ENCODE measurements at regions not wholly inside any gene's neighbourhood (a gene's known extent, or its start where the extent isn't known, plus 50 kb on each side); places are given as distances from the start of the nearest gene placed in this dataset.
"Not testable (repeated sequence)": the region's sequence is repeated elsewhere in the genome, so short reads cannot be mapped to it uniquely, and the experiment has no call there.

DNA sequence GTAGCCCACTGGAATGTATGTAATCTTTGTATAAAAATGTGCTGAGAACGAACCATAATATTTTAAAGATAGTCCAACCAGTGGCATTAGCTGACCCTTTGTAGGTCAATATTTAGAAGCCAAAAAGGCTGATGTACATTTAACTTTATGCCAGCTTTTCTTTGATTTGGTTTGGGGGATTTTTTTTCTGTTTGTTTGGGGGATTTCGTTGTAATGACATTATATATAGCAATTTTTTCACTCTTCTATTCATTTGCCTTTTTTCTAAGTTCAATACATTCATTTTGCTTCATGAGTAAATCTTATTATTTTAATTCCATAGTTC lies 382.0 kb upstream of the NOCT start:
- Mint-ChIP-seq H3K27ac (no peak overlapping the region), H3K4me3 (no peak overlapping the region), H3K27me3 (no peaks in the 10 kb centered on the region), H3K9me3 (no peaks in the 10 kb centered on the region), H3K4me1 (no peaks in the 10 kb centered on the region), H3K36me3 (no peaks in the 10 kb centered on the region)
- no peak for ATAC-seq

DNA sequence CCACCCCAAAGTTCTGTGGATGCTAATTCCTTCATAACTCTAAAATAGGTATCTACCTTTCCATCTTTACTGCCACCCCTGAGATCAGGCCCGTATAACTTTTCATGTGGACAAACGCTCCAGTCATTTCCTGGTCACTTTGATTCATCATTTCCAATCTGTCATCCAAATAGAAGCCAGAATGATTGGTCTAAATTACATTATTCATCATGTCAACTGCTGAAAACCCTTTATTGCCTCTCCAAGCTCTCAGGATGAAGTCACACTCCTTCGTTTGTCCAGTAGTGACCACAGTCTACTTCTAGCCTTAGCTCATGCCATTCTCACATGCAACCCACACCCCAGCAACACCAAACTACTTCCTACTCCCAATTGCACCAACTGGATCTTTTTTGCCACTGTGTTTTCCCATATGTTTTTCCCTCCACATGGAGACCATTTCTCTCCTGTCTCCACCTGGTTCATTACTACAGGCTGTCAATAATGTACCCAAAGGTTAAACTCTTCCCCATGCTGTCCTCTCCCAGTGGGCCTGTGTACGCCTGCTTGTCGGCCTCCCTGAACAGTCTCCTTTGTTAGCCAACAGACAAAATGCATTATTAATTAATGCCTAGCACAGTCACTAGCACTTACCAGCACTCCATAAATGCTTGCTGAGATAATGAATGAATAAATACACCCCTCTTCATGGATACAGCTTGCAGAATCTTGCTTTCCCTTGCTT lies 382.6 kb upstream of the NOCT start:
- no peak overlapping the region for H3K4me3 Mint-ChIP-seq
- no peaks in the 10 kb centered on the region for H3K9me3 Mint-ChIP-seq
- H3K4me1 Mint-ChIP-seq, result no peaks in the 10 kb centered on the region
- no peaks in the 10 kb centered on the region for H3K27me3 Mint-ChIP-seq
- ATAC-seq, result no peak
- no peaks in the 10 kb centered on the region for H3K36me3 Mint-ChIP-seq
- no peak overlapping the region for H3K27ac Mint-ChIP-seq

DNA sequence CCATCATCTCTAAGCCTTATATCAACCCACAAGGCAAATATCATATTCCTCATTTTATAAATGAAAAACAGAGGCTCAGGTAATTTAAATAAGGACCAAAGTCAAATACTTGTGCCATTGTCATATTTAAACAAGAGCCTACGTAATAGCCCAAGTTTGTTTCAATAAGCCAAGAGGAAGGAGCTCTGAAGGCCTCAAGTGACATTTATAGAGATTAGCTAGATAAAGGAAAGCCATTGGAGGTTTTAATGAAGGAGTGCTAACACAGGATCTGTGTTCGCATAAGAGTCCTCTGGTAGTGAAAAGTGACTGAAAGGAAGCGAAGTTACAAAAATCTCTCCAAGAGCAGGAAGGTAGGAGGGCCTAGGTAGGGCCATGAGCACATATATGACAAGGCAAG lies 384.9 kb upstream of the NOCT start:
- H3K9me3 Mint-ChIP-seq, result no peaks in the 10 kb centered on the region
- no peak for ATAC-seq
- no peaks in the 10 kb centered on the region for H3K4me1 Mint-ChIP-seq
- H3K36me3 Mint-ChIP-seq, result no peaks in the 10 kb centered on the region
- no peak overlapping the region for H3K4me3 Mint-ChIP-seq
- H3K27ac Mint-ChIP-seq, result no peak overlapping the region
- H3K27me3 Mint-ChIP-seq, result no peaks in the 10 kb centered on the region

DNA sequence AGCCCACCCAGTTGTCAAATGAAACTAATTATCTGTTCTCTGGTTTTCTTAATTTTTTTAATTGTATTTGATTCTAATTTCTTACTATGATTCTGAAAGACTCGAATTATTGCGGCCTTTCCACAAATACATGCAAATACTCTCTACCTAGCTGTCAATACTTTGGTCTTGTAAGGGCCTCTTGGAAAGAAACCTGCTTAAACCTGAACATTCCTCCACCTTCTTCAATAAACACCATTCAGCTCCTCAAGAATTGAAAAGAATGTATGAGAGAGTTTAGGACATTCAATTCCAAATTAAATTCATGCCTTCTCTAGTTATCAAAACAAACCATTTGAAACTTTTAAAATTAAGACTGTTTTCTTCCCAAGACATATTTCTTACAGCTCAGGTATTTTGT lies 385.9 kb upstream of the NOCT start:
- H3K4me1 Mint-ChIP-seq, result no peaks in the 10 kb centered on the region
- no peak overlapping the region for H3K27ac Mint-ChIP-seq
- H3K27me3 Mint-ChIP-seq, result no peaks in the 10 kb centered on the region
- H3K4me3 Mint-ChIP-seq, result no peak overlapping the region
- no peaks in the 10 kb centered on the region for H3K9me3 Mint-ChIP-seq
- H3K36me3 Mint-ChIP-seq, result no peaks in the 10 kb centered on the region
- no peak for ATAC-seq

DNA sequence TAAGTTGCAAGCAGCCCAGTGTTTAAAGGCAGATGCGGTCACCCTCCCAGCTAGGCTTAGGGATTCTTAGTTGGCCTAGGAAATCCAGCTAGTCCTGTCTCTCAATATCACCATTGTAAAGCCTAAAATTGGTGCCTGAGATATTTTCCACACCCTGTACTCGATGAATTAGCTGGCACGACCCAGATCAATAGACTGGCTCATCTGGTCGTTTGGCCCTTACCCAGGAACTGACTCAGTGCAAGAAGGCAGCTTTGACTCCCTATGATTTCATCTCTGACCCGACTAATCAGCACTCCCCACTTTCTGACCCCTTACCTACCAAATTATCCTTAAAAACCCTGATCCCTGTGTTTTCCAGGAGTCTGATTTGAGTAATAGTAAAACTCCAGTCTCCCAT lies 384.9 kb upstream of the SLC7A11 start:
- no peaks in the 10 kb centered on the region for H3K4me1 Mint-ChIP-seq
- no peak overlapping the region for H3K4me3 Mint-ChIP-seq
- no peak for ATAC-seq

DNA sequence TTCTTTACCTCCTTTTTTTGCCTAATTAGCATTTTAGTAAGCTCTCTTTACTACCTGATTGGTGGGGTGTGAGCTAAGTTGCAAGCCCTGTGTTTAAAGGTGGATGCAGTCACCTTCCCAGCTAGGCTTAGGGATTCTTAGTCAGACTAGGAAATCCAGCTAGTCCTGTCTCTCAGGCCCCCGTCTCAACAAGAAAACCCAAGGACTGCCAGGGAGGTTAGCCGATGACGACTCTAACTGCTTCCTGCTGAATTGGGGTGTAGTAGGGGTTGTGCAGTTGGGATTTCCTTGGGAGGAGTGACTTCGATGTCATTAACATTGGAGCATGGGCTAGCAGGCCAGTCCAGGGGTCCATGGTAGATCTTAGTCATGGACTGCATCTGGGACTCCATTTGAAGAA lies 380.2 kb upstream of the SLC7A11 start:
- not testable (repeated sequence) for ATAC-seq, H3K27ac Mint-ChIP-seq, H3K4me1 Mint-ChIP-seq, H3K27me3 Mint-ChIP-seq, H3K36me3 Mint-ChIP-seq, H3K4me3 Mint-ChIP-seq
- peaks cover 11% of the 10 kb centered on the region for H3K9me3 Mint-ChIP-seq

More for the DNA sequence above, 384.9 kb upstream of the SLC7A11 start:
- Mint-ChIP-seq H3K27ac (no peak overlapping the region), H3K9me3 (peaks cover 3% of the 10 kb centered on the region), H3K27me3 (no peaks in the 10 kb centered on the region), H3K36me3 (no peaks in the 10 kb centered on the region)

DNA sequence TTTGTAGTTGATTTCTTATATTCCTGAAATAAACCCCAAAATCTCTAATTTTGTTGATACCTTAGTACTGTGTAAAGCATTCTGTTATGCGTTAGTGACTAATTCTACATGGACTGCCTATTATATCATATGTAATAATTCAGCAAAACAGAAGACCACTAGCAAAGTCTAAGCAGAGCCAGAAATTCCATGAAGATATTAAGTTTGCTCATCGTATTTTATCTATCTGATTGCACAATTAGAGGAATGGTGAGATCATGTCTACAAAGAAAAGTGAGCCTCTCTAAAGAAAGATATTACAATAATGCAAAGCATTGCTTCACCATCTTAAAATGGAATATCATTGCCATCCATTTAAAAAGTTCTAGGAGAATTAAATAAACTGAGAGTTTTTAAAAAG lies 374.6 kb upstream of the SLC7A11 start:
- Mint-ChIP-seq H3K4me1 (no peaks in the 10 kb centered on the region), H3K36me3 (no peaks in the 10 kb centered on the region), H3K27me3 (peaks cover 8% of the 10 kb centered on the region), H3K4me3 (no peak overlapping the region), H3K9me3 (peaks cover 12% of the 10 kb centered on the region), H3K27ac (no peak overlapping the region)
- no peak for ATAC-seq

DNA sequence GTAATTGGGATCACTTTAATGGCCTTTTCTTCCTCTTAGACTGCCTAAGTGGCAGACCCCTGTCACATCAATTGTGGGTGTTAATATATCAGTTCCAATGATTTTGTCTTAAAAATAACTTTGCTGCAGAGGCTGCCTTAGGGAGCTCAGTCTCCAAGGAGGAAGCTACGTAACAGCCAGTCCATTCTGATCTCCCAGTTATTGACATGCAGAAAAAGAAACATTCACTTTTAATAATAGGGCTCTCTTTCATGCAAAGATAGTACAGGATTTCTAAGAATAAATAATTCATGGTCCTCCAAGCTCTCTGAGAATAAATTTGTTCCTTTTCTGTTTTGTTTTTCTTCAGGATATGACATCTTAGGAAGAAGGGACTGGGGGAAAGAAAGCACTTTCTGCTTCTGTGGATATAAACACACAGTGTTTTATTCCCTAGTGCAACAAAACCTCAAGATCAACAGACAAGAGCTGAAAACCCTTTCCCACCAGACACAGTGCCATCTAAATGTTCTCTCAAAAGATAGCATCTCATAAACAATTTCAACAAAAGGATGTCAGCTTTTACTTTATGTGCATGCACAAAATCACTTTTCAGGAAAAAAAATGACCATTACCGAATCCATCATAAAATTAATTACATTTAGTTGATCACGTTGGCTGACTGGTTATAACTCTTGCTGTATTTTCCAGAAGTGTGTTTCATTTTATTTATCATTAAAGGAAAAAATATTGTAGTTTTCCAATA lies 372.4 kb upstream of the SLC7A11 start:
- no peak for ATAC-seq
- Mint-ChIP-seq H3K27ac (no peak overlapping the region), H3K4me3 (no peak overlapping the region)

DNA sequence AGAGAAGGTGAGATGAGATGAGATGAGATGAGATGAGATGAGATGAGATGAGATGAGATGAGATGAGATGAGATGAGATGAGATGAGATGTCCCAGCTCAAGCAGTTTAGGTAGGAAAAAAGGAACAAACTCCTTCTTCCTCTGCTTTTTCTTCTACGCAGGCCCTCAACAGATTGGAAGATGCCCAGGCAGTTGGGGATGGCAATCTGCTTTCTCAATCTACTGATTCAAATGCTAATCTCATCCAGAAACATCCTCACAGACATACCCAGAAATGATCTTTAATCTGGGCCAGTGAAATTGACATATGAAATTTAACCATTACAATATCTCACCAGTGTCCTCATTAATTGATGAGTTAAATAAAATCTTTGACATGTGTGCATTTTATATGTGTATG lies 370.3 kb upstream of the SLC7A11 start:
- H3K4me1 Mint-ChIP-seq, result no peaks in the 10 kb centered on the region
- H3K36me3 Mint-ChIP-seq, result no peaks in the 10 kb centered on the region
- peaks cover 4% of the 10 kb centered on the region for H3K9me3 Mint-ChIP-seq
- ATAC-seq, result no peak
- peaks cover 8% of the 10 kb centered on the region for H3K27me3 Mint-ChIP-seq
- H3K4me3 Mint-ChIP-seq, result no peak overlapping the region
- no peak overlapping the region for H3K27ac Mint-ChIP-seq

More for the DNA sequence above, 372.4 kb upstream of the SLC7A11 start:
- H3K9me3 Mint-ChIP-seq, result peaks cover 9% of the 10 kb centered on the region
- H3K36me3 Mint-ChIP-seq, result no peaks in the 10 kb centered on the region
- H3K4me1 Mint-ChIP-seq, result no peaks in the 10 kb centered on the region
- H3K27me3 Mint-ChIP-seq, result peaks cover 8% of the 10 kb centered on the region

DNA sequence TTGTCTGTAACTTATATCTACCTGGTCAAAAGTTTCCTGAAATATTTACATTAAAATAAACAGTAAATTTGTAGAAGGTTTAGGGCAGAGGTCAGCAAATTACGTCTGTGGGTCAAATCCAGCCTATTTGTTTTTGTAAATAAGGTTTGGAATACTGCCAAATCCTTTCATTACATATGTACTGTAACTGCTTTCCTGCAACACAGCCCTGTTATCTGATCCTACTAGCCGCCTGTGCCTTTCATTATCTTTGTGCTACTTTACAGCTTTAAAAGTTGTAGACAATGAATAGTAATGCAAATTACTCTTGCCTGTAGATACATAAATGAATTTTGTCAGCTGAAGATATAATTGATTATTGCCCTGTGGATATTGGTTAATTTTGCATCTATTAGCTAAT lies 369.6 kb upstream of the SLC7A11 start:
- H3K36me3 Mint-ChIP-seq, result no peaks in the 10 kb centered on the region
- H3K27me3 Mint-ChIP-seq, result peaks cover 8% of the 10 kb centered on the region
- H3K27ac Mint-ChIP-seq, result no peak overlapping the region
- H3K4me1 Mint-ChIP-seq, result no peaks in the 10 kb centered on the region
- peaks cover 4% of the 10 kb centered on the region for H3K9me3 Mint-ChIP-seq
- H3K4me3 Mint-ChIP-seq, result no peak overlapping the region
- ATAC-seq, result no peak

DNA sequence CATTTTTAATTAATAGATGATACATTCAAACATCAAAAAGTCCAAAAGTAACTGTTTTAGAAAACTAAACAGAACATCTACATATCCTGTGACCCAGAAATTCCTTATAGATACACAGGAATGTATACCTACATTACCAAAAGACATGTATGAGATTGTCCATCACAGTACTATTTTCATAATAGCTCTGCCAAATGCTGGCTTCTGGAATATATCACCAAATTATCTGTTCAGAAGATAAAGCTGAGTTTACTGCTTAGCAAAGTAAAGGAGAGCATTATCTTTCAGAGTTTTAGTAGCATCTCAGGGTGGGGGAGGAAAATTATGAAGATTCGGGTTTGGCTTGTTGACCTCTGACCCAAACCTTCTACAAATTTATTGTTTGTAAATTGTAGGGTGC lies 368.9 kb upstream of the SLC7A11 start:
- ATAC-seq, result no peak
- Mint-ChIP-seq H3K4me3 (no peak overlapping the region), H3K36me3 (no peaks in the 10 kb centered on the region), H3K27ac (no peak overlapping the region), H3K4me1 (no peaks in the 10 kb centered on the region), H3K27me3 (peaks cover 7% of the 10 kb centered on the region), H3K9me3 (peaks cover 4% of the 10 kb centered on the region)

DNA sequence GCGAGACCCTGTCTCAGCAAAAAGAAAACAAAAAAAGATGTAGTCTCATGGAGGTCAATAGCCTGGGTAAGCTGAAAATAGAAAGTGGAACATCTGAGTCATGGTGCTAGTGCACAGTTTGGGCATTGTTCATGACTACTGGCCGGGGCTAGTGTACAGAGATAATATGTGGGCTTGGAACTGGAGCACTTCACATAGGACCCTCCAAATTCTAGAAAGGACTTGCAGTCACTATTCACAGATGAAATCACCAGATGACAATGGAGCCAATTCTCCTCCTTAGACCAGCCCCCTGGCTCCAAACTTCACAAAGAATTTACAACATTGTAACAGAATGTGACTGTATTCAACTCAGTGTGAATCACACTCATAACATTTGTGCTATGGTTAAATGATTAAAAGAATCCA lies 367.8 kb upstream of the SLC7A11 start:
- Mint-ChIP-seq H3K4me1 (no peaks in the 10 kb centered on the region), H3K36me3 (no peaks in the 10 kb centered on the region), H3K27me3 (no peaks in the 10 kb centered on the region), H3K9me3 (no peaks in the 10 kb centered on the region), H3K27ac (no peak overlapping the region), H3K4me3 (no peak overlapping the region)
- no peak for ATAC-seq

DNA sequence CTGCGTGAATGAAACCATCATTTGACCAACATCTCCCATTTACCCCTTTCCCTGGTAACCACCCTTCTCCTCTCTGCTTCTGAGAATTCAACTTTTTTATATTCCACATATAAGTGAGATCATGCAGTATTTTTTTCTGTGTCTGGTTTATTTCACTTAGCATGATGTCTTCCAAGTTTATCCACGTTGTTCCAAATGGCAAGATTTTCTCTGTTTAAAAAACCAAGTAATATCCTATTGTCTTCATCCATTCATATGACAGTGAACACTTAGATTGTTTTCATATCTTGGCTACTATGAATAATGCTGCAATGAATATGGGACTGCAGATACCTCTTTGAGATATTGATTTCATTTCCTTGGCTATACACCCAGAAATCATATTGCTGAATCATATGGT lies 362.4 kb upstream of the SLC7A11 start:
- no peak for ATAC-seq
- H3K4me1 Mint-ChIP-seq, result no peaks in the 10 kb centered on the region
- no peaks in the 10 kb centered on the region for H3K27me3 Mint-ChIP-seq
- no peaks in the 10 kb centered on the region for H3K9me3 Mint-ChIP-seq
- H3K36me3 Mint-ChIP-seq, result no peaks in the 10 kb centered on the region
- no peak overlapping the region for H3K4me3 Mint-ChIP-seq
- H3K27ac Mint-ChIP-seq, result no peak overlapping the region

DNA sequence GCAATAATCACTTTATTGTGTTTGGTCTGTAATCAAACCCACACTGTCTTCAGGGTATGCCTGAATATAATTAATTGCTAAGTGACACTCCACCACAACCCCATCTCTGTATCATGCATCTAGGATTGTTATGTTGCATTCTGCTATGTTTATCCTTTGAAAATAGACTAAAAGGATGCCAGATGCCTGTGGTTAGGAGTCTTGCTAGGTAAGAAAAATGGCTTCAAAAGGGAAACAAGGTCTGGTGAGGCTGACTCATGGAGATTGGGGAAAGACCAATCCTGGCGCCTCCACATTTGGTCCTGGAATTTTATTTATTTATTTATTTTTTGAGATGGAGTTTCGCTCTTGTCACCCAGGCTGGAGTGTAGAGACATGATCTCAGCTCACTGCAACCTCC lies 360.5 kb upstream of the SLC7A11 start:
- no peaks in the 10 kb centered on the region for H3K9me3 Mint-ChIP-seq
- H3K4me1 Mint-ChIP-seq, result no peaks in the 10 kb centered on the region
- no peaks in the 10 kb centered on the region for H3K27me3 Mint-ChIP-seq
- no peak for ATAC-seq
- no peaks in the 10 kb centered on the region for H3K36me3 Mint-ChIP-seq
- H3K27ac Mint-ChIP-seq, result no peak overlapping the region
- H3K4me3 Mint-ChIP-seq, result no peak overlapping the region

DNA sequence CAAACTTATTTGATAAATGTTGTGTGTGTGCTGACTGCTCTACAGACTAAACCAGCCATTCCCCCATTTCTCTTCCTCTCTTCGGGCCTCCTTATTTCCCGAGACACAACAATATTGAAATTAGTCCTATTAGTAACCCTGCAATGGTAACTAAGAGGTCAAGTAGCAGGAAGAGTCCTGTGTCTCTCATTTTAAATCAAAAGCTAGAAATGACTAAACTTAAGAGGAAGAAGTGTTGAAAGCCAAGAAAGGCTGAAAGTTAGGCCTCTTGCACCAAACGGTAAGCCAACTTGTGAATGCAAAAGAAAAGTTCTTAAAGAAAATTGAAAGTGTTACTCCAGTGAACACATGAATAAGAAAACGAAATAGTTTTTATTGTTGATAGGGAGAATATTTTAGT lies 357.8 kb upstream of the SLC7A11 start:
- Mint-ChIP-seq H3K27ac (no peak overlapping the region), H3K36me3 (no peaks in the 10 kb centered on the region), H3K9me3 (no peaks in the 10 kb centered on the region), H3K27me3 (no peaks in the 10 kb centered on the region), H3K4me3 (no peak overlapping the region), H3K4me1 (no peaks in the 10 kb centered on the region)
- ATAC-seq, result no peak

DNA sequence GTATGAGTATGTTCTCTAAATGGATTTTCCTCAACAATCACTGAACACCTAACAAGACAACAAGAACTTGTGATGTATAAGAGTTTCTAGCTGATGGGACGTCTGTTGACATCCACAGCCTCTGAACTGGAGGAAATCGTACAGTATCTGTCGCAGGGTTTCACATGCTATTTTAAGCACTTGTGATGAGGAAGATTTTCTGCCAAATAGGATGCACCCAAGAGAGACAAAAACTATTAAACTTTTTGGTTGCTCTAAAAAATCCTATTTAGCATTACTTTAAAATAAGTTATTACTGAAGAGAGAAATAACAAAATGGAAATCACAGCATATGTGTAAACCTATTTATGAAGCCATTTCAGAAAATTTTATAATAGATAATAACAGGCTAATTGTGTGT lies 356.1 kb upstream of the SLC7A11 start:
- no peak overlapping the region for H3K4me3 Mint-ChIP-seq
- no peaks in the 10 kb centered on the region for H3K36me3 Mint-ChIP-seq
- no peak overlapping the region for H3K27ac Mint-ChIP-seq
- H3K9me3 Mint-ChIP-seq, result no peaks in the 10 kb centered on the region
- H3K27me3 Mint-ChIP-seq, result no peaks in the 10 kb centered on the region
- H3K4me1 Mint-ChIP-seq, result no peaks in the 10 kb centered on the region
- no peak for ATAC-seq
